Liver (tissue), 3 donors: ENCODE measurements at regions not wholly inside any gene's neighbourhood (a gene's known extent, or its start where the extent isn't known, plus 50 kb on each side); places are given as distances from the start of the nearest gene placed in this dataset.

Source experiments
- ATF3 ChIP-seq: IDR thresholded peaks from 2 replicates; pipeline ENCODE4 v1.6.1; 2016; ENCODE audit warnings: antibody characterized with exemption
- EGR1 ChIP-seq, 2 donors: IDR thresholded peaks; 2 replicates each; pipeline ENCODE4 v1.6.1; 2016 to 2018; ENCODE audit warnings: antibody characterized with exemption in 2 of 2, low read depth in 2 of 2
- HNF4A ChIP-seq, 2 donors: conservative IDR thresholded peaks; 2 replicates each; pipeline ENCODE4 v1.6.1; 2016; ENCODE audit warnings: antibody characterized with exemption in 2 of 2, mild to moderate bottlenecking in 2 of 2
- RAD21 ChIP-seq, 2 donors: IDR thresholded peaks; 2 replicates each; pipeline ENCODE4 v1.6.1; 2016; ENCODE audit warnings: antibody characterized with exemption in 2 of 2, mild to moderate bottlenecking in 2 of 2
- SP1 ChIP-seq: IDR thresholded peaks from 2 replicates; pipeline ENCODE4 v1.6.1; 2018; ENCODE audit warnings: antibody characterized with exemption, mild to moderate bottlenecking
- TAF1 ChIP-seq: conservative IDR thresholded peaks from 2 replicates; pipeline ENCODE4 v1.6.1; 2016; ENCODE audit warnings: antibody characterized with exemption, mild to moderate bottlenecking
- ZBTB33 ChIP-seq: IDR thresholded peaks from 2 replicates; pipeline ENCODE4 v1.6.1; 2016; ENCODE audit warnings: antibody characterized with exemption
- TF ChIP-seq, protein P1 (sequence below): fragments of 150-350 bp; IDR thresholded peaks from 2 replicates; pipeline ENCODE4 v1.5.1; 2017; ENCODE audit warnings: improper control_type of control experiment, low read depth, low read length; ENCODE audit not compliant: missing input control
- TF ChIP-seq, protein P2 (sequence below): IDR thresholded peaks from 2 replicates; pipeline ENCODE4 v1.6.1; 2016; ENCODE audit warnings: antibody characterized with exemption, mild to moderate bottlenecking
- TF ChIP-seq, protein P3 (sequence below): IDR thresholded peaks from 2 replicates; pipeline ENCODE4 v1.6.1; 2016; ENCODE audit warnings: antibody characterized with exemption
- donor health status: healthy.
- donor health status: healthy.

- TF ChIP-seq, protein P1, sequence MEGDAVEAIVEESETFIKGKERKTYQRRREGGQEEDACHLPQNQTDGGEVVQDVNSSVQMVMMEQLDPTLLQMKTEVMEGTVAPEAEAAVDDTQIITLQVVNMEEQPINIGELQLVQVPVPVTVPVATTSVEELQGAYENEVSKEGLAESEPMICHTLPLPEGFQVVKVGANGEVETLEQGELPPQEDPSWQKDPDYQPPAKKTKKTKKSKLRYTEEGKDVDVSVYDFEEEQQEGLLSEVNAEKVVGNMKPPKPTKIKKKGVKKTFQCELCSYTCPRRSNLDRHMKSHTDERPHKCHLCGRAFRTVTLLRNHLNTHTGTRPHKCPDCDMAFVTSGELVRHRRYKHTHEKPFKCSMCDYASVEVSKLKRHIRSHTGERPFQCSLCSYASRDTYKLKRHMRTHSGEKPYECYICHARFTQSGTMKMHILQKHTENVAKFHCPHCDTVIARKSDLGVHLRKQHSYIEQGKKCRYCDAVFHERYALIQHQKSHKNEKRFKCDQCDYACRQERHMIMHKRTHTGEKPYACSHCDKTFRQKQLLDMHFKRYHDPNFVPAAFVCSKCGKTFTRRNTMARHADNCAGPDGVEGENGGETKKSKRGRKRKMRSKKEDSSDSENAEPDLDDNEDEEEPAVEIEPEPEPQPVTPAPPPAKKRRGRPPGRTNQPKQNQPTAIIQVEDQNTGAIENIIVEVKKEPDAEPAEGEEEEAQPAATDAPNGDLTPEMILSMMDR, result no peak
- TF ChIP-seq, protein P2, sequence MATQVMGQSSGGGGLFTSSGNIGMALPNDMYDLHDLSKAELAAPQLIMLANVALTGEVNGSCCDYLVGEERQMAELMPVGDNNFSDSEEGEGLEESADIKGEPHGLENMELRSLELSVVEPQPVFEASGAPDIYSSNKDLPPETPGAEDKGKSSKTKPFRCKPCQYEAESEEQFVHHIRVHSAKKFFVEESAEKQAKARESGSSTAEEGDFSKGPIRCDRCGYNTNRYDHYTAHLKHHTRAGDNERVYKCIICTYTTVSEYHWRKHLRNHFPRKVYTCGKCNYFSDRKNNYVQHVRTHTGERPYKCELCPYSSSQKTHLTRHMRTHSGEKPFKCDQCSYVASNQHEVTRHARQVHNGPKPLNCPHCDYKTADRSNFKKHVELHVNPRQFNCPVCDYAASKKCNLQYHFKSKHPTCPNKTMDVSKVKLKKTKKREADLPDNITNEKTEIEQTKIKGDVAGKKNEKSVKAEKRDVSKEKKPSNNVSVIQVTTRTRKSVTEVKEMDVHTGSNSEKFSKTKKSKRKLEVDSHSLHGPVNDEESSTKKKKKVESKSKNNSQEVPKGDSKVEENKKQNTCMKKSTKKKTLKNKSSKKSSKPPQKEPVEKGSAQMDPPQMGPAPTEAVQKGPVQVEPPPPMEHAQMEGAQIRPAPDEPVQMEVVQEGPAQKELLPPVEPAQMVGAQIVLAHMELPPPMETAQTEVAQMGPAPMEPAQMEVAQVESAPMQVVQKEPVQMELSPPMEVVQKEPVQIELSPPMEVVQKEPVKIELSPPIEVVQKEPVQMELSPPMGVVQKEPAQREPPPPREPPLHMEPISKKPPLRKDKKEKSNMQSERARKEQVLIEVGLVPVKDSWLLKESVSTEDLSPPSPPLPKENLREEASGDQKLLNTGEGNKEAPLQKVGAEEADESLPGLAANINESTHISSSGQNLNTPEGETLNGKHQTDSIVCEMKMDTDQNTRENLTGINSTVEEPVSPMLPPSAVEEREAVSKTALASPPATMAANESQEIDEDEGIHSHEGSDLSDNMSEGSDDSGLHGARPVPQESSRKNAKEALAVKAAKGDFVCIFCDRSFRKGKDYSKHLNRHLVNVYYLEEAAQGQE, result no peak
- TF ChIP-seq ZBTB33 (no peak), ATF3 (no peak), EGR1 (IDR thresholded peaks at IDR 0.05; ENCODE audit: low read depth in 2 of 2) (no peak), SP1 (no peak), TAF1 (no peak), RAD21 (IDR thresholded peaks at IDR 0.05) (no peak), HNF4A (conservative IDR thresholded peaks at IDR 0.05) (no peak)
- TF ChIP-seq, protein P3, sequence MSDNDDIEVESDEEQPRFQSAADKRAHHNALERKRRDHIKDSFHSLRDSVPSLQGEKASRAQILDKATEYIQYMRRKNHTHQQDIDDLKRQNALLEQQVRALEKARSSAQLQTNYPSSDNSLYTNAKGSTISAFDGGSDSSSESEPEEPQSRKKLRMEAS, result no peak
Measured at GRCh38 chr2:38201784-38202183, 125.8 kb upstream of the CYP1B1 start.
